Breast epithelium (tissue), 4 donors: ENCODE measurements at regions not wholly inside any gene's neighbourhood (a gene's known extent, or its start where the extent isn't known, plus 50 kb on each side); places are given as distances from the start of the nearest gene placed in this dataset.
A peak's percentile ranks its signal among the peaks of the same experiment; 100 is the strongest.

Experiments
- DNase-seq, 2 donors: peaks; one replicate each; pipeline ENCODE4 v3.0.0-alpha.2; 2019; ENCODE audit warnings: low spot score in 2 of 2
- H3K27ac ChIP-seq, 2 donors: fragments of 200-600 bp; sonication (generic) in 1 of 2; one replicate each; pipeline ENCODE4 v1.5.1; 2016 to 2019; ENCODE audit warnings: mild to moderate bottlenecking in 1 of 2
- H3K27me3 ChIP-seq, 2 donors: fragments of 200-600 bp; sonication (generic) in 1 of 2; one replicate each; pipeline versions ENCODE4 v1.5.1 to v1.6.0; 2017 to 2019; ENCODE audit warnings: control low read depth in 1 of 2, mild to moderate bottlenecking in 1 of 2
- H3K36me3 ChIP-seq: fragments of 200-600 bp; one replicate; pipeline ENCODE4 v1.5.1; 2019
- H3K4me1 ChIP-seq, 2 donors: fragments of 200-600 bp; sonication (generic); one replicate each; pipeline ENCODE4 v1.5.1; 2016 to 2019; ENCODE audit warnings: control low read depth in 1 of 2
- H3K4me3 ChIP-seq, 3 donors: fragments of 200-600 bp; sonication (generic); 1 replicate in 2 of 3; 2 replicates in 1 of 3; pipeline ENCODE4 v1.5.1; 2016 to 2019; ENCODE audit warnings: mild to moderate bottlenecking in 3 of 3, moderate library complexity in 2 of 3
- H3K9me3 ChIP-seq, 2 donors: fragments of 200-600 bp; sonication (generic) in 1 of 2; one replicate each; pipeline ENCODE4 v1.5.1; 2016 to 2019; ENCODE audit warnings: control low read depth in 1 of 2
- CTCF ChIP-seq, 3 donors: fragments of 450-650 bp; IDR thresholded peaks; one replicate each; pipeline ENCODE4 v1.5.1; 2016 to 2017; ENCODE audit warnings: antibody characterized with exemption in 3 of 3, mild to moderate bottlenecking in 3 of 3, moderate library complexity in 3 of 3
- POLR2A ChIP-seq: fragments of 450-650 bp; IDR thresholded peaks from one replicate; pipeline ENCODE4 v1.6.1; 2016; ENCODE audit warnings: antibody characterized with exemption, mild to moderate bottlenecking, moderate library complexity
- POLR2AphosphoS5 ChIP-seq, 3 donors: sonication (generic); formaldehyde crosslinking; IDR thresholded peaks; one replicate each; pipeline ENCODE4 v1.6.1; 2017; ENCODE audit warnings: antibody characterized with exemption in 3 of 3
- intact Hi-C: fragments of 100-400 bp; cut with DNase I; formaldehyde crosslinking; loops from one replicate; pipeline ENCODE4 v1.15.1; 2023; ENCODE audit warnings: low total_unique reads

- intact Hi-C loops, result loop anchor here (5.0 kb wide), 1 partner anchor 209 kb away; no protein-coding TSS in a partner anchor
- TF ChIP-seq POLR2AphosphoS5 (IDR thresholded peaks at IDR 0.05) (no peak), CTCF (IDR thresholded peaks at IDR 0.05) (no peak), POLR2A (no peak)
- no peaks in the 10 kb centered on the region for H3K9me3 ChIP-seq
- no peaks in the 10 kb centered on the region for H3K36me3 ChIP-seq
- peaks cover 0 to 36% of the 10 kb centered on the region in 2 donors for H3K27me3 ChIP-seq
- DNase-seq, result no peak
- peak overlapping the region in 2 of 3 donors; percentile 44 to 65 for H3K4me3 ChIP-seq
- H3K27ac ChIP-seq, result no peak overlapping the region
- H3K4me1 ChIP-seq, result no peaks in the 10 kb centered on the region
These were observed 131.0 kb downstream of the GPX5 start for GRCh38 chr6:28656715-28657114.

DNA sequence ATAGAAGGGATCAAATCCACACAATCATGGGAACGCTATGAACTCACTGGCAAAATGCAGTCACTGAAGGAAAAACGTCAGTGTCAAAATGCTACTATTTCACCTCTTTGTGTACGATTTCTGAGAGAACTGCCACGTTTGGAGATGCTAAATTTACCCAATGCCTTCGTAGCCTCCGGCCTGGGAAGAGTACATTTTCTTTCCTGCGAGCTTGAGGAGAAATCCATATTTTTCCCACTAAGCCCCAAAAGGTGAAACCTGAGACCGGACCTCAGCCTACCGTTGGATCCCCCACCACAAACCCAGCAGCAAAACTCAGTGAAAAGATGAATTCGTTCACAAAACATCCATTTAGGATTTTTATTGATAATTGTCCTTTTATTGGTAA, 131.7 kb downstream of the GPX5 start:
- Histone ChIP-seq H3K27me3 (peaks cover 0 to 29% of the 10 kb centered on the region in 2 donors), H3K4me1 (no peaks in the 10 kb centered on the region), H3K27ac (no peak overlapping the region), H3K4me3 (peak overlapping the region; percentile 32 to 65 (median 44)), H3K9me3 (no peaks in the 10 kb centered on the region), H3K36me3 (no peaks in the 10 kb centered on the region)
- intact Hi-C loops, result loop anchor here (5.0 kb wide), 1 partner anchor 210 kb away; no protein-coding TSS in a partner anchor
- DNase-seq, result no peak
- no peak for TF ChIP-seq POLR2A
- TF ChIP-seq CTCF (IDR thresholded peaks at IDR 0.05), result no peak
- no peak for TF ChIP-seq POLR2AphosphoS5 (IDR thresholded peaks at IDR 0.05)

DNA sequence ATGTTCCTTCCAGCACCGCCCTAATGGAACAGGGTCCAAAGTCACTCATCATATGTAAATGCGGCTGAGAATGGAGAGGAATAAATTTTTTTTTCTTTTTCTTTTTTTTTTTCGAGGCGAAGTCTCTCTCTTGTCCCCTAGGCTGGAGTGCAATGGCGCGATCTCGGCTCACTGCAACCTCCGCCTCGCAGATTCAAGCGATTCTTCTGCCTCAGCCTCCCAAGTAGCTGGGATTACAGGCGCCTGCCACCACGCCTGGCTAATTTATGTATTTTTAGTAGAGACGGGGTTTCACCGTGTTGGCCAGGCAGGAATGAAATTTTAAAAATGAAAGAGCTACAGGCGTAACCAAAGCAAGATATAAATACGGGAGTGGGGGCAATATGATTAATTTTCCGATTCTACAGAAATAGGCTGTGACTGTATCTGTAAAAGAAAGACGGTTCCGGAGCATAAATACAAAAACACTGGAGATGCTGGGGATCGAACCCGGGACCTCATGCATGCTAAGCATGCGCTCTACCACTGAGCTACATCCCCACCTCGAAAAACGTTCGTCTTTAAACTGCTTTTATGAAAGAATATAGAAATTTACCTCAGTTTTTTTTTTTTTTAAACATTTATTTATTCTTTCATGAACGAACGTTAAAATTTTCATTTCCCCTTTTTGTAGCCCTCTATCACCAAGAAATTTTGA, 132.2 kb downstream of the GPX5 start:
- Histone ChIP-seq H3K9me3 (no peaks in the 10 kb centered on the region), H3K27me3 (peaks cover 0 to 28% of the 10 kb centered on the region in 2 donors), H3K36me3 (no peaks in the 10 kb centered on the region), H3K27ac (no peak overlapping the region), H3K4me1 (no peaks in the 10 kb centered on the region), H3K4me3 (peak overlapping the region; percentile 32 to 65 (median 44))
- no peak for DNase-seq
- intact Hi-C loops, result loop anchor here (5.0 kb wide), 1 partner anchor 211 kb away; no protein-coding TSS in a partner anchor
- no peak for TF ChIP-seq POLR2AphosphoS5 (IDR thresholded peaks at IDR 0.05)
- TF ChIP-seq CTCF (IDR thresholded peaks at IDR 0.05), result no peak
- TF ChIP-seq POLR2A, result no peak

DNA sequence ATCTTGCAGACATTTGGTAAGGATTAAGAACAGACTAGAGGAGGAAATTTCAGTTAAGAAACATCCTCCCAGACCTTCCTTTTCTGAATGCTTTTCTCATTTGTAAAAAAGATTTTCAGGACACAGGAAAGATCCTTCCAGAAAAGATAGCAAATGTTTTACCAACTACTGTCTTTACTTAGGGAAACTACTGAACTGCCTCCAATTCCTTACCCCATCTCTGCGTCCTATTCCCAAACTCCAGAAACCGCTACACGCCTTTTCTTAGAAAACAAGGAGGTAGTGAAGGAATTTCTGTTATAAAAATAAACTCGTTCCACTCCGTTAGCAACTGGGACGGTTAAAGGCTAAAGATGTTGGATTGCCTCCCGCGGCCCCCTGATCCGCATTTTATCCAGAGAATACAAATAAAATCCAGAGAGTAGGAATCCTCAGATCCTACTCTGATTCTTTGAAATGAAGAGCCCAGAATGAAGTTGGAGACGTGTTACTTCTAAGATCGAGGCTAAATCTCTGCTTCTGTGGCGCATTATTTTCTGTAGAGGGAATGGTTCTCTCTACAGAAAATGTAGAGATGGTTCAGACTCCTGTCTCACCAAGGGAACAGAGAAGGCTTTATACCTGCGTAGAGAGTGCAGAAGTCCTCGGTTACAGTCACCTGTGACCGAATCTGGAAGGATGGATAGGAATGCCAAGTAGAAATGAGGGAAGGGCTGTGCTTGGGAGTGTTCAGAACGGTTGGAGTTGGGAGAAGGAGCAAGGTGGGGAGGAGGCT, 133.0 kb downstream of the GPX5 start:
- DNase-seq, result no peak

More for the DNA sequence above, 133.0 kb downstream of the GPX5 start:
- TF ChIP-seq POLR2A (no peak), CTCF (IDR thresholded peaks at IDR 0.05) (no peak), POLR2AphosphoS5 (IDR thresholded peaks at IDR 0.05) (no peak)
- Histone ChIP-seq H3K4me1 (no peaks in the 10 kb centered on the region), H3K9me3 (no peaks in the 10 kb centered on the region), H3K4me3 (peak overlapping the region; percentile 32 to 65 (median 44)), H3K27ac (no peak overlapping the region), H3K27me3 (peaks cover 0 to 28% of the 10 kb centered on the region in 2 donors), H3K36me3 (no peaks in the 10 kb centered on the region)
- intact Hi-C loops, result loop anchor here (5.0 kb wide), 1 partner anchor 211 kb away; no protein-coding TSS in a partner anchor
